Endothelial cell of umbilical vein (primary cell): ENCODE measurements at regions not wholly inside any gene's neighbourhood (a gene's known extent, or its start where the extent isn't known, plus 50 kb on each side); places are given as distances from the start of the nearest gene placed in this dataset.

Source experiments
- BruUV-seq: library from RNA; stranded (reverse); fragments of 400-500 nt; replicated peaks from 2 replicates; lab custom pipeline; 2021; lab: Mats Ljungman, UMichigan
- CTCF ChIA-PET: fragments of 300-600, 350-600 bp; sonication (Branson Sonifier 250); formaldehyde crosslinking; loops from one replicate; lab custom pipeline; 2021; ENCODE audit warnings: antibody characterized with exemption, inconsistent platforms; lab: Charles Lee
- POLR2A ChIA-PET: fragments of 300-600, 350-600 bp; sonication (Branson Sonifier 250); formaldehyde crosslinking; loops from one replicate; lab custom pipeline; 2021; ENCODE audit warnings: antibody characterized with exemption, inconsistent platforms; lab: Charles Lee
- DNase-seq: peaks from one replicate; pipeline ENCODE4 v3.0.0-alpha.2; 2011; ENCODE audit warnings: low read depth, low spot score
- FAIRE-seq: peaks from 2 replicates; lab custom pipeline; 2011; peaks lifted over from hg19 to GRCh38; lab: Jason Lieb, UNC
- H2AFZ ChIP-seq: 2 replicates; pipeline ENCODE4 v1.6.0; 2012; ENCODE audit warnings: low read depth, low read length, control low read depth, inconsistent platforms
- H3K27ac ChIP-seq: 2 replicates; pipeline ENCODE4 v1.5.1; 2011; ENCODE audit warnings: low read depth, mild to moderate bottlenecking, control low read depth, low read length, moderate library complexity; ENCODE audit not compliant: insufficient read depth
- H3K27me3 ChIP-seq, 2 experiments: 2 replicates each; pipeline versions ENCODE4 v1.6.0 to v1.6.1; 2011; ENCODE audit warnings: low read length in 2 of 2, mixed read lengths in 1 of 2; ENCODE audit not compliant: control insufficient read depth in 2 of 2, insufficient read depth in 2 of 2
- H3K36me3 ChIP-seq, 2 experiments: 2 replicates in 1 of 2; 3 replicates in 1 of 2; pipeline ENCODE4 v1.5.1; 2011; ENCODE audit warnings: low read length in 2 of 2, mild to moderate bottlenecking in 1 of 2, moderate library complexity in 1 of 2; ENCODE audit not compliant: control insufficient read depth in 2 of 2, insufficient read depth in 2 of 2; ENCODE audit errors: extremely low read depth in 1 of 2
- H3K4me1 ChIP-seq: 3 replicates; pipeline ENCODE4 v1.5.1; 2011; ENCODE audit warnings: mild to moderate bottlenecking, low read length; ENCODE audit not compliant: control insufficient read depth, insufficient read depth; ENCODE audit errors: extremely low read depth
- H3K4me2 ChIP-seq: 2 replicates; pipeline ENCODE4 v1.6.1; 2011; ENCODE audit warnings: low read length, control low read depth, mixed read lengths; ENCODE audit not compliant: insufficient read depth
- H3K4me3 ChIP-seq, 3 experiments: fragments of 200-600 bp in 1 of 3; sonication (generic), shearing (Covaris generic) in 1 of 3; replicated peaks in 1 of 3; 2 replicates each; pipeline ENCODE4 v1.5.1; 2011 to 2016; ENCODE audit warnings: control low read depth in 3 of 3, low read length in 3 of 3, mild to moderate bottlenecking in 2 of 3, inconsistent platforms in 1 of 3, low read depth in 1 of 3, moderate library complexity in 1 of 3; ENCODE audit not compliant: insufficient read depth in 1 of 3
- H3K79me2 ChIP-seq: 2 replicates; pipeline ENCODE4 v1.6.0; 2012; ENCODE audit warnings: low read length, inconsistent platforms; ENCODE audit not compliant: control insufficient read depth, insufficient read depth
- H3K9ac ChIP-seq: replicated peaks from 2 replicates; pipeline ENCODE3; 2011; ENCODE audit warnings: low read length, control low read depth; ENCODE audit not compliant: insufficient read depth; ENCODE audit errors: extremely low read depth
- H3K9me1 ChIP-seq: replicated peaks from 3 replicates; pipeline ENCODE4 v1.6.0; 2011; ENCODE audit warnings: mild to moderate bottlenecking, low read length; ENCODE audit not compliant: control insufficient read depth, insufficient read depth; ENCODE audit errors: extremely low read depth
- H3K9me3 ChIP-seq: replicated peaks from 2 replicates; pipeline ENCODE4 v1.5.1; 2012; ENCODE audit warnings: low read length, inconsistent platforms; ENCODE audit not compliant: control insufficient read depth, insufficient read depth
- H4K20me1 ChIP-seq: replicated peaks from 2 replicates; pipeline ENCODE3; 2011; ENCODE audit warnings: mild to moderate bottlenecking, low read length; ENCODE audit not compliant: control insufficient read depth, insufficient read depth; ENCODE audit errors: extremely low read depth
- EZH2 ChIP-seq: IDR thresholded peaks from 2 replicates; pipeline ENCODE4 v1.6.1; 2012; ENCODE audit warnings: borderline replicate concordance, low read depth, mild to moderate bottlenecking, moderate library complexity, low read length, inconsistent platforms; ENCODE audit not compliant: severe bottlenecking
- FOS ChIP-seq: IDR thresholded peaks from 2 replicates; pipeline ENCODE4 v1.6.1; 2011; ENCODE audit warnings: mild to moderate bottlenecking, low read length, moderate library complexity, borderline replicate concordance; ENCODE audit not compliant: insufficient read depth
- GATA2 ChIP-seq: IDR thresholded peaks from 2 replicates; pipeline ENCODE4 v1.7.0; 2011; ENCODE audit warnings: low read depth, mild to moderate bottlenecking, moderate library complexity, mixed read lengths, low read length; ENCODE audit not compliant: insufficient read length, insufficient read depth
- JUN ChIP-seq: IDR thresholded peaks from 2 replicates; pipeline ENCODE4 v1.6.1; 2011; ENCODE audit warnings: borderline replicate concordance, low read depth; ENCODE audit not compliant: insufficient read length, insufficient read depth
- MYC ChIP-seq: IDR thresholded peaks from one replicate; pipeline ENCODE4 v1.6.1; 2011; ENCODE audit warnings: mild to moderate bottlenecking, low read depth, low read length
- POLR2A ChIP-seq: IDR thresholded peaks from 2 replicates; pipeline ENCODE4 v1.6.1; 2012; ENCODE audit warnings: low read depth, mild to moderate bottlenecking, control low read depth, low read length
- POLR2AphosphoS5 ChIP-seq: IDR thresholded peaks from 2 replicates; pipeline ENCODE4 v1.6.1; 2012; ENCODE audit warnings: low read depth, mild to moderate bottlenecking, control low read depth, low read length, moderate library complexity; ENCODE audit not compliant: insufficient read depth
- dilution Hi-C: fragments of 300-500 bp; cut with MboI; formaldehyde crosslinking; loops from one replicate; pipeline ENCODE4 v1.15.0; 2019; ENCODE audit warnings: low sequenced_read_pairs; ENCODE audit not compliant: extremely low pct_ligation_motif_present
- intact Hi-C: fragments of 100-400 bp; cut with micrococcal nuclease; formaldehyde crosslinking; loops from one replicate; pipeline ENCODE4 v1.10.0; 2022
- TF ChIP-seq, protein P1 (sequence below), 2 donors: IDR thresholded peaks; 1 replicate in 1 of 2; 2 replicates in 1 of 2; pipeline ENCODE4 v1.5.1; 2011; ENCODE audit warnings: low read length in 2 of 2, mild to moderate bottlenecking in 2 of 2, moderate library complexity in 2 of 2, control low read depth in 1 of 2, inconsistent platforms in 1 of 2, low read depth in 1 of 2; ENCODE audit not compliant: insufficient read depth in 1 of 2; ENCODE audit errors: extremely low read depth in 1 of 2
- TF ChIP-seq, protein P2 (sequence below): IDR thresholded peaks from 2 replicates; pipeline ENCODE4 v1.6.1; 2011; ENCODE audit not compliant: insufficient read depth, insufficient read length

DNA sequence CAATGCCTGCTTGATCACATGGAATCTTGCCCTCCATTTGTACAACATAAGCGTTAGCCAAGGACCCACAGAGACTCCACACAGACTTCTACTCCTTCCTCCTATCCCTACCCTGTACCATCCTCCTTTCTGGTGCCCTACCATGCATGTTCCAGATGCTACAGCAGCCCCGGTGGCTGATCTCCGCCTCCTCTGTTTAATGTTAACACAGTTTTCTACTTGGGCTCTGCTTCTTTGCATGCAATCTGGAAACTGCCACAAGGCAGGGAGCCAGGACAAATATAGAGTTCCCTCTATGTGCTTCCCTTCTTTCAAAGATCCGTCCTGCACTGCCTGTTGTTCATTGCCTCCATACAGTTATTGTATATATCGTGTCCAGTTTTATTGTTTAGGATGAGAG lies 368.6 kb upstream of the TENM3 start:
- Histone ChIP-seq H2AFZ (no peak overlapping the region), H3K9me1 (no peaks in the 10 kb centered on the region), H3K9me3 (peaks cover 2% of the 10 kb centered on the region), H3K27me3 (no peaks in the 10 kb centered on the region), H3K79me2 (no peaks in the 10 kb centered on the region), H3K4me1 (no peaks in the 10 kb centered on the region), H3K4me3 (no peak overlapping the region), H3K9ac (no peak overlapping the region), H3K4me2 (no peak overlapping the region), H3K36me3 (no peaks in the 10 kb centered on the region), H3K27ac (no peak overlapping the region), H4K20me1 (no peaks in the 10 kb centered on the region)
- DNase-seq (no peak), FAIRE-seq (no peak)
- POLR2A ChIA-PET, result no interaction called here
- CTCF ChIA-PET, result no interaction called here
- intact Hi-C loops (no loop called here), dilution Hi-C loops (no loop called here)
- TF ChIP-seq, protein P1, sequence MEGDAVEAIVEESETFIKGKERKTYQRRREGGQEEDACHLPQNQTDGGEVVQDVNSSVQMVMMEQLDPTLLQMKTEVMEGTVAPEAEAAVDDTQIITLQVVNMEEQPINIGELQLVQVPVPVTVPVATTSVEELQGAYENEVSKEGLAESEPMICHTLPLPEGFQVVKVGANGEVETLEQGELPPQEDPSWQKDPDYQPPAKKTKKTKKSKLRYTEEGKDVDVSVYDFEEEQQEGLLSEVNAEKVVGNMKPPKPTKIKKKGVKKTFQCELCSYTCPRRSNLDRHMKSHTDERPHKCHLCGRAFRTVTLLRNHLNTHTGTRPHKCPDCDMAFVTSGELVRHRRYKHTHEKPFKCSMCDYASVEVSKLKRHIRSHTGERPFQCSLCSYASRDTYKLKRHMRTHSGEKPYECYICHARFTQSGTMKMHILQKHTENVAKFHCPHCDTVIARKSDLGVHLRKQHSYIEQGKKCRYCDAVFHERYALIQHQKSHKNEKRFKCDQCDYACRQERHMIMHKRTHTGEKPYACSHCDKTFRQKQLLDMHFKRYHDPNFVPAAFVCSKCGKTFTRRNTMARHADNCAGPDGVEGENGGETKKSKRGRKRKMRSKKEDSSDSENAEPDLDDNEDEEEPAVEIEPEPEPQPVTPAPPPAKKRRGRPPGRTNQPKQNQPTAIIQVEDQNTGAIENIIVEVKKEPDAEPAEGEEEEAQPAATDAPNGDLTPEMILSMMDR (IDR thresholded peaks at IDR 0.05; ENCODE audit: extremely low read depth in 1 of 2, insufficient read depth in 1 of 2, low read depth in 1 of 2, low read length in 2 of 2), result no peak
- TF ChIP-seq GATA2 (no peak), MYC (no peak), POLR2AphosphoS5 (no peak), POLR2A (no peak), FOS (no peak), JUN (no peak), EZH2 (no peak)
- TF ChIP-seq, protein P2, sequence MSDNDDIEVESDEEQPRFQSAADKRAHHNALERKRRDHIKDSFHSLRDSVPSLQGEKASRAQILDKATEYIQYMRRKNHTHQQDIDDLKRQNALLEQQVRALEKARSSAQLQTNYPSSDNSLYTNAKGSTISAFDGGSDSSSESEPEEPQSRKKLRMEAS, result no peak
- no TSS peak for BruUV-seq
